ENCODE measurements at regions not wholly inside any gene's neighbourhood (a gene's known extent, or its start where the extent isn't known, plus 50 kb on each side); places are given as distances from the start of the nearest gene placed in this dataset.

GRCh38 chr5:167947306-167947705, 344.1 kb upstream of the WWC1 start:
- no peaks in the 10 kb centered on the region for H3K9me3 ChIP-seq (ENCODE audit: low read depth)
- no peak overlapping the region for H3K4me3 ChIP-seq
- no peak for DNase-seq (ENCODE audit: low spot score)
- H3K27ac ChIP-seq = no peak overlapping the region
- H3K4me2 ChIP-seq = no peak overlapping the region
- H3K4me1 ChIP-seq (ENCODE audit: insufficient read depth) = peaks cover 6% of the 10 kb centered on the region
- no peaks in the 10 kb centered on the region for H4K20me1 ChIP-seq (ENCODE audit: insufficient read depth, poor library complexity, severe bottlenecking)
- H3K9me2 ChIP-seq (replicated peaks; ENCODE audit: insufficient read depth) = no peaks in the 10 kb centered on the region
- H3K79me2 ChIP-seq = no peaks in the 10 kb centered on the region
- H3K36me3 ChIP-seq (replicated peaks; ENCODE audit: insufficient read depth, low read depth) = no peaks in the 10 kb centered on the region
- TF ChIP-seq EZH2phosphoT487 (IDR thresholded peaks at IDR 0.05; ENCODE audit: low read depth, severe bottlenecking, unreplicated experiment) = no peak
- TF ChIP-seq, protein P1, sequence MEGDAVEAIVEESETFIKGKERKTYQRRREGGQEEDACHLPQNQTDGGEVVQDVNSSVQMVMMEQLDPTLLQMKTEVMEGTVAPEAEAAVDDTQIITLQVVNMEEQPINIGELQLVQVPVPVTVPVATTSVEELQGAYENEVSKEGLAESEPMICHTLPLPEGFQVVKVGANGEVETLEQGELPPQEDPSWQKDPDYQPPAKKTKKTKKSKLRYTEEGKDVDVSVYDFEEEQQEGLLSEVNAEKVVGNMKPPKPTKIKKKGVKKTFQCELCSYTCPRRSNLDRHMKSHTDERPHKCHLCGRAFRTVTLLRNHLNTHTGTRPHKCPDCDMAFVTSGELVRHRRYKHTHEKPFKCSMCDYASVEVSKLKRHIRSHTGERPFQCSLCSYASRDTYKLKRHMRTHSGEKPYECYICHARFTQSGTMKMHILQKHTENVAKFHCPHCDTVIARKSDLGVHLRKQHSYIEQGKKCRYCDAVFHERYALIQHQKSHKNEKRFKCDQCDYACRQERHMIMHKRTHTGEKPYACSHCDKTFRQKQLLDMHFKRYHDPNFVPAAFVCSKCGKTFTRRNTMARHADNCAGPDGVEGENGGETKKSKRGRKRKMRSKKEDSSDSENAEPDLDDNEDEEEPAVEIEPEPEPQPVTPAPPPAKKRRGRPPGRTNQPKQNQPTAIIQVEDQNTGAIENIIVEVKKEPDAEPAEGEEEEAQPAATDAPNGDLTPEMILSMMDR (IDR thresholded peaks at IDR 0.05; ENCODE audit: poor library complexity) = no peak
- TF ChIP-seq EZH2 (IDR thresholded peaks at IDR 0.05; ENCODE audit: borderline replicate concordance) = no peak
- 67% methylated on average over 1 of the region's 1 CpG for WGBS (ENCODE audit: low lambda C conversion rate, missing lambda C conversion rate)
- H3K27me3 ChIP-seq = no peaks in the 10 kb centered on the region
- no peak overlapping the region for H2AFZ ChIP-seq

DNA sequence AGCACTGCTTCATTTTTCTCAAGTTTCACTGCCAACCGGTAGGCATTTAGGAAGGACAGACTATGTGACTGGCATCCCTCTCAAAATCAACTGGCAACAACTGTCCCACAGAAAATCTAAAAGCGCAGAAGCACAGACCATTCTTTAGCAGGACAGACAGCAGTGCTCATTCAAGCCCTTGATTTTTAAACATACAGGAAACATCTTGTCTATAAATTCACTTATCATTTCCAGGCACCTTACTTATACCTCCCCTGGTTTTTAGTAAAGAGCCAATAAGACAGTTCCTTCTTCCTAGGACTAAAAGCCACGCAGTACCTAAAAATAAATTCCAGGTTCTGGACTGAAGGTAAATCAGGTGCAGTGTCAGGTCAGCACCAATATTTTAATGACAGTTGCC, 343.2 kb upstream of the WWC1 start:
- H3K79me2 ChIP-seq = no peaks in the 10 kb centered on the region
- no peaks in the 10 kb centered on the region for H3K36me3 ChIP-seq (replicated peaks; ENCODE audit: insufficient read depth, low read depth)
- H3K9me2 ChIP-seq (replicated peaks; ENCODE audit: insufficient read depth) = no peaks in the 10 kb centered on the region
- H3K4me2 ChIP-seq = no peak overlapping the region
- no peak overlapping the region for H2AFZ ChIP-seq
- peaks cover 6% of the 10 kb centered on the region for H3K4me1 ChIP-seq (ENCODE audit: insufficient read depth)
- H3K4me3 ChIP-seq = no peak overlapping the region
- no peaks in the 10 kb centered on the region for H4K20me1 ChIP-seq (ENCODE audit: insufficient read depth, poor library complexity, severe bottlenecking)
- no peak overlapping the region for H3K27ac ChIP-seq
- DNase-seq (ENCODE audit: low spot score) = no peak
- no peaks in the 10 kb centered on the region for H3K27me3 ChIP-seq
- TF ChIP-seq EZH2 (IDR thresholded peaks at IDR 0.05; ENCODE audit: borderline replicate concordance) (no peak), EZH2phosphoT487 (IDR thresholded peaks at IDR 0.05; ENCODE audit: low read depth, severe bottlenecking, unreplicated experiment) (no peak)
- TF ChIP-seq, protein P1 (IDR thresholded peaks at IDR 0.05; ENCODE audit: poor library complexity) = no peak
- WGBS (ENCODE audit: low lambda C conversion rate, missing lambda C conversion rate) = 85% methylated on average over 3 of the region's 3 CpGs
- no peaks in the 10 kb centered on the region for H3K9me3 ChIP-seq (ENCODE audit: low read depth)

GRCh38 chr5:167949435-167949834, 342.0 kb upstream of the WWC1 start:
- H3K27me3 ChIP-seq = no peaks in the 10 kb centered on the region
- no peaks in the 10 kb centered on the region for H3K36me3 ChIP-seq (replicated peaks; ENCODE audit: insufficient read depth, low read depth)
- 92% methylated on average over 3 of the region's 3 CpGs for WGBS (ENCODE audit: low lambda C conversion rate, missing lambda C conversion rate)
- TF ChIP-seq, protein P1 (IDR thresholded peaks at IDR 0.05; ENCODE audit: poor library complexity) = no peak
- TF ChIP-seq EZH2phosphoT487 (IDR thresholded peaks at IDR 0.05; ENCODE audit: low read depth, severe bottlenecking, unreplicated experiment) (no peak), EZH2 (IDR thresholded peaks at IDR 0.05; ENCODE audit: borderline replicate concordance) (no peak)
- H4K20me1 ChIP-seq (ENCODE audit: insufficient read depth, poor library complexity, severe bottlenecking) = no peaks in the 10 kb centered on the region
- no peaks in the 10 kb centered on the region for H3K79me2 ChIP-seq
- no peak overlapping the region for H3K4me3 ChIP-seq
- H3K4me1 ChIP-seq (ENCODE audit: insufficient read depth) = peaks cover 6% of the 10 kb centered on the region
- H2AFZ ChIP-seq = no peak overlapping the region
- H3K9me2 ChIP-seq (replicated peaks; ENCODE audit: insufficient read depth) = no peaks in the 10 kb centered on the region
- no peak overlapping the region for H3K4me2 ChIP-seq
- no peaks in the 10 kb centered on the region for H3K9me3 ChIP-seq (ENCODE audit: low read depth)
- DNase-seq (ENCODE audit: low spot score) = no peak
- no peak overlapping the region for H3K27ac ChIP-seq

All from hepatocyte (in vitro differentiated cells).